ENCODE measurements at regions not wholly inside any gene's neighbourhood (a gene's known extent, or its start where the extent isn't known, plus 50 kb on each side); places are given as distances from the start of the nearest gene placed in this dataset.
"Not testable (repeated sequence)": the region's sequence is repeated elsewhere in the genome, so short reads cannot be mapped to it uniquely, and the experiment has no call there.

- no peak for DNase-seq
- H3K27me3 ChIP-seq (ENCODE audit: control insufficient read depth in 3 of 3, insufficient read depth in 3 of 3, low read length in 2 of 3), result no peaks in the 10 kb centered on the region
- 82 to 90% methylated on average over 4 of the region's 4 CpGs for WGBS, 2 donors
- H3K4me3 ChIP-seq, result no peak overlapping the region
- TF ChIP-seq CTCF (IDR thresholded peaks at IDR 0.05; ENCODE audit: control extremely low read depth, extremely low read depth), result no peak
- no peak overlapping the region for H3K27ac ChIP-seq (ENCODE audit: low read depth in 1 of 2, low read length in 1 of 2)
- peaks cover 0 to 11% (median 4%) of the 10 kb centered on the region in 4 donors for H3K9me3 ChIP-seq (ENCODE audit: control insufficient read depth in 4 of 4, insufficient read depth in 3 of 4, low read length in 3 of 4)
- no peak for ATAC-seq (ENCODE audit: insufficient read depth, low FRiP score)
- no peaks in the 10 kb centered on the region for H3K4me1 ChIP-seq (ENCODE audit: control insufficient read depth in 5 of 5, insufficient read depth in 5 of 5, low read length in 5 of 5)
- no peak overlapping the region for H3K9ac ChIP-seq (ENCODE audit: insufficient read depth in 1 of 2, low read length in 2 of 2)
- H3K36me3 ChIP-seq (ENCODE audit: control insufficient read depth in 4 of 4, insufficient read depth in 4 of 4, low read length in 4 of 4), result no peaks in the 10 kb centered on the region
Observed at GRCh38 chr5:12659686-12660085, 755.4 kb upstream of the CTNND2 start.

- Histone ChIP-seq H3K4me3 (no peak overlapping the region), H3K27me3 (ENCODE audit: control insufficient read depth in 3 of 3, insufficient read depth in 3 of 3, low read length in 2 of 3) (no peaks in the 10 kb centered on the region), H3K9ac (ENCODE audit: insufficient read depth in 1 of 2, low read length in 2 of 2) (no peak overlapping the region), H3K36me3 (ENCODE audit: control insufficient read depth in 4 of 4, insufficient read depth in 4 of 4, low read length in 4 of 4) (no peaks in the 10 kb centered on the region), H3K27ac (ENCODE audit: low read depth in 1 of 2, low read length in 1 of 2) (no peak overlapping the region), H3K4me1 (ENCODE audit: control insufficient read depth in 5 of 5, insufficient read depth in 5 of 5, low read length in 5 of 5) (no peaks in the 10 kb centered on the region), H3K9me3 (ENCODE audit: control insufficient read depth in 4 of 4, insufficient read depth in 3 of 4, low read length in 3 of 4) (peaks cover 0 to 11% (median 4%) of the 10 kb centered on the region in 4 donors)
- WGBS, 2 donors, result 78 to 84% methylated on average over 4 of the region's 4 CpGs
- TF ChIP-seq CTCF (IDR thresholded peaks at IDR 0.05; ENCODE audit: control extremely low read depth, extremely low read depth), result no peak
- ATAC-seq (ENCODE audit: insufficient read depth, low FRiP score) (no peak), DNase-seq (no peak)
Observed at GRCh38 chr5:12658871-12659446, 754.7 kb upstream of the CTNND2 start.

- H3K36me3 ChIP-seq (ENCODE audit: control insufficient read depth in 4 of 4, insufficient read depth in 4 of 4, low read length in 4 of 4); ATAC-seq (ENCODE audit: insufficient read depth, low FRiP score); H3K4me1 ChIP-seq (ENCODE audit: control insufficient read depth in 5 of 5, insufficient read depth in 5 of 5, low read length in 5 of 5); H3K4me3 ChIP-seq; H3K27ac ChIP-seq (ENCODE audit: low read depth in 1 of 2, low read length in 1 of 2); H3K9ac ChIP-seq (ENCODE audit: insufficient read depth in 1 of 2, low read length in 2 of 2); H3K27me3 ChIP-seq (ENCODE audit: control insufficient read depth in 3 of 3, insufficient read depth in 3 of 3, low read length in 2 of 3); DNase-seq: not testable (repeated sequence)
- WGBS, 2 donors, result 78 to 86% methylated on average over 4 of the region's 4 CpGs
- peaks cover 0 to 11% (median 4%) of the 10 kb centered on the region in 4 donors for H3K9me3 ChIP-seq (ENCODE audit: control insufficient read depth in 4 of 4, insufficient read depth in 3 of 4, low read length in 3 of 4)
Observed at GRCh38 chr5:12657914-12658474, 753.7 kb upstream of the CTNND2 start.

- no peak for TF ChIP-seq CTCF (IDR thresholded peaks at IDR 0.05; ENCODE audit: control extremely low read depth, extremely low read depth)
- no peaks in the 10 kb centered on the region for H3K27me3 ChIP-seq (ENCODE audit: control insufficient read depth in 3 of 3, insufficient read depth in 3 of 3, low read length in 2 of 3)
- no peak overlapping the region for H3K4me3 ChIP-seq
- 68 to 76% methylated on average over 3 of the region's 3 CpGs for WGBS, 2 donors
- peaks cover 0 to 4% (median 0%) of the 10 kb centered on the region in 4 donors for H3K9me3 ChIP-seq (ENCODE audit: control insufficient read depth in 4 of 4, insufficient read depth in 3 of 4, low read length in 3 of 4)
- H3K27ac ChIP-seq (ENCODE audit: low read depth in 1 of 2, low read length in 1 of 2), result no peak overlapping the region
- H3K9ac ChIP-seq (ENCODE audit: insufficient read depth in 1 of 2, low read length in 2 of 2), result no peak overlapping the region
- no peaks in the 10 kb centered on the region for H3K4me1 ChIP-seq (ENCODE audit: control insufficient read depth in 5 of 5, insufficient read depth in 5 of 5, low read length in 5 of 5)
- DNase-seq (no peak), ATAC-seq (ENCODE audit: insufficient read depth, low FRiP score) (no peak)
- H3K36me3 ChIP-seq (ENCODE audit: control insufficient read depth in 4 of 4, insufficient read depth in 4 of 4, low read length in 4 of 4), result no peaks in the 10 kb centered on the region
Observed at GRCh38 chr5:12655675-12656074, 751.4 kb upstream of the CTNND2 start.

Data from lung (tissue), 11 donors.